WTC11 (cell line): ENCODE measurements at regions not wholly inside any gene's neighbourhood (a gene's known extent, or its start where the extent isn't known, plus 50 kb on each side); places are given as distances from the start of the nearest gene placed in this dataset.

Experiments used
- CTCF ChIP-seq: fragments of 200-600 bp; IDR thresholded peaks from 2 replicates; pipeline ENCODE4 v1.8.0; 2022; ENCODE audit warnings: antibody characterized with exemption
- FOXJ3 ChIP-seq: sonication (generic); formaldehyde crosslinking; IDR thresholded peaks from 2 replicates; pipeline ENCODE4 v1.9.0; 2021; ENCODE audit warnings: missing genetic modification reagents, mild to moderate bottlenecking, borderline replicate concordance
- TEAD4 ChIP-seq: sonication (generic); formaldehyde crosslinking; IDR thresholded peaks from 2 replicates; pipeline ENCODE4 v1.8.0; 2022; ENCODE audit warnings: mild to moderate bottlenecking, missing genetic modification reagents

- TF ChIP-seq TEAD4 (CRISPR knock-in tag) (no peak), CTCF (no peak), FOXJ3 (no peak)
Measured at GRCh38 chr9:82732928-82733327, 330.0 kb downstream of the RASEF start.
